Stimulated activated CD4-positive, alpha-beta T cell treated with anti-CD3 and anti-CD28 coated beads, Interleukin-1b, Interleukin-23, amount 100 ng/mL, for 24 hours (primary cell): ENCODE measurements at regions not wholly inside any gene's neighbourhood (a gene's known extent, or its start where the extent isn't known, plus 50 kb on each side); places are given as distances from the start of the nearest gene placed in this dataset.

Experiments
- DNase-seq, 4 experiments: peaks; one replicate each; pipeline ENCODE4 v3.0.0-alpha.2; 2020; ENCODE audit warnings: low read depth in 4 of 4, low spot score in 1 of 4

DNA sequence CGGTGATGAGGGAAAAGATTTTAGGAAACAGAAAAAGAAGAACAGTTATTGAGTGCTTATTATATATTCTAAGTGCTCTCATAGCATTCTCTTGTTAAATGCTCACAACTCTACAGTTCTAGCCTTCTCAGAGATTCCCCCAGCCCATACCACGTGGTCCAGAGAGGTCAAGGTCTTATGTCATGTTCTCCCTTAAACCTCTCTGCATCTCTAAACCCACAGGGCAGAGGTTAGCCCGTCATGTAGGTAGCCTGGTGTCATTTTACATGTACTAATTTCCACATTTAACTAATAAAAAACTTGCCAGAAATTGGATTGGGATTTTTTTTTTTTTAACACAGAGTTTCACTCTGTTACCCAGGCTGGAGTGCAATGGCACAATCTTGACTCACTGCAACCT lies 178.0 kb downstream of the CEMIP2 start:
- no peak for DNase-seq

- no peak for DNase-seq
Observed at GRCh38 chr9:71589612-71590011, 178.7 kb downstream of the CEMIP2 start.

- DNase-seq = no peak
Observed at GRCh38 chr9:71587576-71588362, 180.5 kb downstream of the CEMIP2 start.

- DNase-seq = no peak
Observed at GRCh38 chr9:71583792-71584191, 184.5 kb downstream of the CEMIP2 start.

- no peak for DNase-seq
Observed at GRCh38 chr9:71582347-71582746, 186.0 kb downstream of the CEMIP2 start.

- no peak for DNase-seq
Observed at GRCh38 chr9:71581101-71581500, 187.2 kb downstream of the CEMIP2 start.

DNA sequence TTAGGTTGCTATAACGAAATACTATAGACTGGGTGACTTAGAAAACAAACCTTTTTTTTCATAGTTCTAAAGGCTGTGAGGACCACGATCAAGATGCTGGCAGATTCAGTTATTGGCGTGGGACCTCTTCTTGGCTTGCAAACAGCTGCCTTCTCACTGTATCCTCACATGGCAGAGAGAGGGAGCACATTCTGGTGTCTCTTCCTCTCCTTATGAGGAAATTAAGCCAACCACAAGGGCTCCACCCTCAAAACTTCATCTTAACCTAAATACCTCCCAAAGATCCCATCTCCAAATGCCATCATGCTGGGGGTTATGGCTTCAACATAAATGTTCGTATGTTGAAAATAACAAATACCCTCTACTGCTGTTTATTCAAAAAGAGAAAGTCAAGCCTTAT lies 197.1 kb downstream of the CEMIP2 start:
- no peak for DNase-seq

- DNase-seq = no peak
Observed at GRCh38 chr9:71567890-71568289, 200.4 kb downstream of the CEMIP2 start.

GRCh38 chr9:71562140-71562539 lies 206.2 kb downstream of the CEMIP2 start:
- DNase-seq = no peak

DNA sequence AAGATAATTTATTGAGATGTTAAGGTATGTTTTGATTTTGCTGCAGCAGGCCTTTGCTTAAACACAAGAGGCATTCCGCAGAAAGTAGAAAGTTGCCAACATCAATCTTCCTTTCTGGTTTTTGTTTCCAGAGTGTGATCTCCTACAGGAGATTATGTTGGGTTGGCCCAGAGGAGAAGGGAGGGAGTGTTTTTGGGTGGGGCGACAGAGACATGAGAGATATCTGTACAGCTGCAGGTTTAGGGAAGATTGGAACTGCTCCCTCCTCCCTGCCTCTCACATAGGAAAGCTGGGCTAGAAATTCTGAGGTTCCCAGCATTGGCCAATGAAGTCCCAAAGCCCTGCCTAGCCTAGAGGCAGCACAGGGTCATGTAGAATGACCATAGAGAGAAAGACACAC lies 211.0 kb downstream of the CEMIP2 start:
- DNase-seq = no peak

- DNase-seq = no peak
Observed at GRCh38 chr9:71552480-71552879, 215.8 kb downstream of the CEMIP2 start.

DNA sequence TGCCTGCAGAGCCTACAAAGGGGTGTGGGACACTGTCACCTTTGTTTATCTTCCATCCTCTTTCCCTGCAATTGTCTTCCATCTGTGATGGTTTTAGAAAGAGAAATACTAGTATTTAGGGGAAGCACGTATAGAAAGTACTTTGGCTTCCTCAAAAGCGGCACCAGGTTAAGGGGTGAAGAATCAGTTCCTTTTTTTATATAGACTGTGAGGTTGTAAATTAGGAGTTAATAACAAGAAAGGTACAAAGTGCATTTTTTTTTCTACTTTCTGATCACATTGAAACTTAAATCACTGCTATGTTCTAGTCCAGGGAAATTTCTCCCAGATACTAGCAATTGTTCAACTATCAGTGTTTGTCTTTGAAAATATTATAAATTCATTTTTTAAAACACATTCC lies 219.3 kb downstream of the CEMIP2 start:
- no peak for DNase-seq

- DNase-seq = no peak
Observed at GRCh38 chr9:71544464-71544863, 223.8 kb downstream of the CEMIP2 start.

- no peak for DNase-seq
Observed at GRCh38 chr9:71541436-71541835, 226.9 kb downstream of the CEMIP2 start.

- no peak for DNase-seq
Observed at GRCh38 chr9:71524996-71525580, 243.2 kb downstream of the CEMIP2 start.

DNA sequence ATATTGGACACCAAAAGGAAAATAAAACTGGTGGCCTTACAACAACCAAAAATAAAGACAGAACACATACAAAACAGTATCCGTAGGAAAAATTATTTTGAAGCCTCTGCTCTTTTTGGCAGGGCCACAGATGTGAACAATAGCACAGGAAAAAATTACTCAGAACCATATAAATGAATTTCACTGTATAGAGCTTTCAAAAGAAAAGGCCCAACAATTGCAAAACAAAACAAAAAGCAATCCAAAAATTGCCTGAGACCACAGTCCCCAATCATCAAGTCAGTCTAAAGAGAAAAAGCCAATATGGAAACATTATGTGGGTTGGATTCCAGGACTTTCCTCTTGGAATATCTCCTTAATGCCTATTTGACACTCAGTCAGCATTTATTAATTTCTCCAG lies 243.8 kb downstream of the CEMIP2 start:
- no peak for DNase-seq

DNA sequence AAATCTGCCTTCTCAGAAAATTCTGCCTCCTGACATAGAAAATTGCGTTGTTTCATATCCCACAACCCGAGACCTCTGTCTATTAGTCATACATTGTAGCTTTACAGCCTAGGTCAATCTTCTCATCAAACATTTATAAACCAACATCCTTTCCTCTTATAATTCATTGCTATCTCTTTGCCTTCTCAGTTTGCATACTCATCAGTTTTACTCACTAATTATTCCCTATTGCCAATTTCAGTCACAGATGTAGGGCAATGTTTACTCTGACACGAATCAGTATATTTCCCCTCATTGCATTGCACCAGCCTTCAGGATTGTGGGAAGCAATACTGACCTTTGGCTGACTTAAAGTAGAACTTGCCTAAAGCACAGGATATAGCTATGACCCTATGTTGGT lies 247.2 kb downstream of the CEMIP2 start:
- DNase-seq = no peak

- no peak for DNase-seq
Observed at GRCh38 chr9:71519098-71519696, 249.1 kb downstream of the CEMIP2 start.

GRCh38 chr9:71518045-71518827 lies 250.1 kb downstream of the CEMIP2 start:
- DNase-seq = no peak

DNA sequence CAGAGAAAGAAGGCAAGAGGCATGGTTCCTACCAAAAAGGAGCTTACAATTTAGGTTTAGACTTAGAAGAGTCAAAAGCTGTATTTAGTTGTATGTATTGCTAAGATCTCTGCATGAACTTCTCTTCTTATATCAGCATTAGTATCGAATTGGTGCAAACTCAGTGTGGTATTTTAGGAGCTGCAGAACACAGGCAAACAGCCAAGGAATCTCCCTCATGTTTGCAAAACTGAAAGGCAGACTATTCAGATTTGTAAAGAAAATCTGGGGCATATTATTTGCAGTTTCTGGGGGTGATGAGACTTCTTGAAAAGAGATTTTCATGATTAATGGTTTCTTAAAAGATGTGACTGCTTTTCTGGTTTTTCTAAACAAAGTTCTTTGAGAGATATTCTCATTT lies 252.7 kb downstream of the CEMIP2 start:
- DNase-seq = no peak

DNA sequence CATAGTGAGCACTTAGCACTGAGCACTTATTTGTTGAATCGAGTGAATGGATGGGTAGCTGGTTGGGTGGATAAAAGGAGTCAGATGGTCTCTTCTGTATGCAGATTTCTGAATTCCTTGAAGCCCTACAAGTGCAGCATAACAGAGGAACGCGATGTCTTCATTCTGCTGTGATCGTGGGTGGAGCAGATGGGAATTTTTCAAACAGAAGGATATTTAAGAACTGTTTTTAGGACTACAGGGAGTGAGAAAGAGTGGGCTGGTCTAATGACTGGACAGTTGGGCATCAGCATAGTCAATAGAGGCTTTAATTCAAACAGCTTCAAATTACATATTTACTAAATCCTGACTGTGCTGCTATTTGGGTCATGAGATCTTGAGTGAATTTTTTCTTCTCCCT lies 253.2 kb downstream of the CEMIP2 start:
- DNase-seq = no peak
